ENCODE measurements at regions not wholly inside any gene's neighbourhood (a gene's known extent, or its start where the extent isn't known, plus 50 kb on each side); places are given as distances from the start of the nearest gene placed in this dataset.

- Histone ChIP-seq H3K27ac (no peak overlapping the region), H3K27me3 (peaks cover 4% of the 10 kb centered on the region)
- WGBS = 67% methylated on average over 11 of the region's 11 CpGs
Measured at GRCh38 chr9:100714372-100715099, 136.7 kb downstream of the CAVIN4 start.

GRCh38 chr9:100715100-100715380 lies 137.2 kb downstream of the CAVIN4 start:
- Histone ChIP-seq H3K4me3 (no peak overlapping the region), H3K27me3 (peaks cover 3% of the 10 kb centered on the region), H3K36me3 (no peaks in the 10 kb centered on the region), H3K27ac (no peak overlapping the region), H3K9me3 (no peaks in the 10 kb centered on the region), H3K4me1 (no peaks in the 10 kb centered on the region)
- TF ChIP-seq EP300 (IDR thresholded peaks at IDR 0.05) (no peak), POLR2A (IDR thresholded peaks at IDR 0.05) (no peak), CTCF (IDR thresholded peaks at IDR 0.05) (no peak), POLR2AphosphoS5 (IDR thresholded peaks at IDR 0.05) (no peak)
- DNase-seq (ENCODE audit: low spot score in 2 of 2) = no peak
- WGBS = 72% methylated on average over 6 of the region's 6 CpGs

More at GRCh38 chr9:100714372-100715099, 136.7 kb downstream of the CAVIN4 start:
- no peaks in the 10 kb centered on the region for H3K9me3 ChIP-seq
- H3K36me3 ChIP-seq = no peaks in the 10 kb centered on the region
- TF ChIP-seq POLR2A (IDR thresholded peaks at IDR 0.05) (no peak), POLR2AphosphoS5 (IDR thresholded peaks at IDR 0.05) (no peak), CTCF (IDR thresholded peaks at IDR 0.05) (peak; percentile 34 to 58)
- no peaks in the 10 kb centered on the region for H3K4me1 ChIP-seq
- H3K4me3 ChIP-seq = no peak overlapping the region
- DNase-seq (ENCODE audit: low spot score in 2 of 2) = no peak

GRCh38 chr9:100718717-100719116 lies 140.8 kb downstream of the CAVIN4 start:
- Histone ChIP-seq H3K36me3 (no peaks in the 10 kb centered on the region), H3K4me1 (no peaks in the 10 kb centered on the region), H3K9me3 (no peaks in the 10 kb centered on the region), H3K27me3 (no peaks in the 10 kb centered on the region), H3K27ac (no peak overlapping the region), H3K4me3 (no peak overlapping the region)
- DNase-seq (ENCODE audit: low spot score in 2 of 2) = no peak
- TF ChIP-seq EP300 (IDR thresholded peaks at IDR 0.05) = no peak
- TF ChIP-seq POLR2AphosphoS5 (IDR thresholded peaks at IDR 0.05) = no peak
- WGBS = 91% methylated on average over 5 of the region's 5 CpGs

- TF ChIP-seq POLR2AphosphoS5 (IDR thresholded peaks at IDR 0.05) (no peak), CTCF (IDR thresholded peaks at IDR 0.05) (no peak), POLR2A (IDR thresholded peaks at IDR 0.05) (no peak), EP300 (IDR thresholded peaks at IDR 0.05) (no peak)
- 41% methylated on average over 1 of the region's 1 CpG for WGBS
- no peak overlapping the region for H3K27ac ChIP-seq
Measured at GRCh38 chr9:100720922-100721321, 143.0 kb downstream of the CAVIN4 start.

GRCh38 chr9:100724886-100725285 lies 147.0 kb downstream of the CAVIN4 start:
- H3K9me3 ChIP-seq = no peaks in the 10 kb centered on the region

More at GRCh38 chr9:100720922-100721321, 143.0 kb downstream of the CAVIN4 start:
- no peak for DNase-seq (ENCODE audit: low spot score in 2 of 2)
- Histone ChIP-seq H3K9me3 (no peaks in the 10 kb centered on the region), H3K4me3 (no peak overlapping the region), H3K36me3 (no peaks in the 10 kb centered on the region), H3K4me1 (no peaks in the 10 kb centered on the region), H3K27me3 (no peaks in the 10 kb centered on the region)

More at GRCh38 chr9:100724886-100725285, 147.0 kb downstream of the CAVIN4 start:
- no peaks in the 10 kb centered on the region for H3K36me3 ChIP-seq
- TF ChIP-seq EP300 (IDR thresholded peaks at IDR 0.05) = no peak
- no peak for TF ChIP-seq POLR2A (IDR thresholded peaks at IDR 0.05)
- TF ChIP-seq CTCF (IDR thresholded peaks at IDR 0.05) = no peak
- no peak for TF ChIP-seq POLR2AphosphoS5 (IDR thresholded peaks at IDR 0.05)
- H3K4me3 ChIP-seq = no peak overlapping the region
- DNase-seq (ENCODE audit: low spot score in 2 of 2) = no peak
- WGBS = 75% methylated on average over 5 of the region's 5 CpGs
- H3K27me3 ChIP-seq = no peaks in the 10 kb centered on the region
- no peak overlapping the region for H3K27ac ChIP-seq
- no peaks in the 10 kb centered on the region for H3K4me1 ChIP-seq

Measured in suprapubic skin (tissue), 4 donors.